Psoas muscle (tissue), 7 donors: ENCODE measurements at regions not wholly inside any gene's neighbourhood (a gene's known extent, or its start where the extent isn't known, plus 50 kb on each side); places are given as distances from the start of the nearest gene placed in this dataset.

Source experiments
- ATAC-seq, 4 donors: fragments of 200-7000 bp; cut with Tn5 transposase; one replicate each; pipeline ENCODE4 v1.9.1; 2020; ENCODE audit warnings: moderate library complexity in 3 of 4, mild to moderate bottlenecking in 2 of 4
- DNase-seq, 2 donors: peaks; one replicate each; pipeline ENCODE4 v3.0.0-alpha.2; 2020
- H3K27ac ChIP-seq: fragments of 200-600 bp; one replicate; pipeline ENCODE4 v1.8.0; 2022
- H3K27me3 ChIP-seq, 3 donors: fragments of 200-600 bp in 1 of 3; one replicate each; pipeline versions ENCODE4 v1.6.1 to v1.8.0; 2013 to 2022; ENCODE audit warnings: low read length in 2 of 3, mild to moderate bottlenecking in 2 of 3, moderate library complexity in 1 of 3; ENCODE audit not compliant: insufficient read depth in 3 of 3
- H3K36me3 ChIP-seq, 2 donors: fragments of 200-600 bp in 1 of 2; one replicate each; pipeline versions ENCODE4 v1.6.1 to v1.8.0; 2013 to 2022; ENCODE audit warnings: low read depth in 1 of 2, mild to moderate bottlenecking in 1 of 2, moderate library complexity in 1 of 2; ENCODE audit not compliant: insufficient read depth in 1 of 2
- H3K4me1 ChIP-seq: fragments of 200-600 bp; one replicate; pipeline ENCODE4 v1.8.0; 2022
- H3K4me3 ChIP-seq: fragments of 200-600 bp; one replicate; pipeline ENCODE4 v1.8.0; 2022; ENCODE audit warnings: mild to moderate bottlenecking
- H3K9me3 ChIP-seq: fragments of 200-600 bp; one replicate; pipeline ENCODE4 v1.8.0; 2022
- CTCF ChIP-seq: fragments of 200-600 bp; IDR thresholded peaks from one replicate; pipeline ENCODE4 v1.8.0; 2022; ENCODE audit warnings: antibody characterized with exemption
- WGBS, 3 donors: extraction: QIAGEN DNeasy Blood & Tissue Kit; methylation state at CpG; one replicate each; pipeline versions ENCODE4 v1.1.6 to v1.1.7; 2013; 5-methylcytosine and 5-hydroxymethylcytosine counted together
- intact Hi-C, 2 donors: fragments of 100-400 bp; cut with DNase I; formaldehyde crosslinking; loops; one replicate each; pipeline versions ENCODE4 v1.11.0 to v1.14.2; 2022
- donor health status: healthy with polysubstance abuse.
- donor health status: DM: no; HTN: no; CAD: no; lungs with moderate emphysema.
- donor health status: Bipolar disorder and iron deficiency.
- donor health status: healthy.
- donor health status: DM: yes; HTN: yes; CAD: no.
- donor health status: DM: no; HTN: no; CAD: no.
- donor health status: DM: yes; HTN: yes; CAD: no.

DNA sequence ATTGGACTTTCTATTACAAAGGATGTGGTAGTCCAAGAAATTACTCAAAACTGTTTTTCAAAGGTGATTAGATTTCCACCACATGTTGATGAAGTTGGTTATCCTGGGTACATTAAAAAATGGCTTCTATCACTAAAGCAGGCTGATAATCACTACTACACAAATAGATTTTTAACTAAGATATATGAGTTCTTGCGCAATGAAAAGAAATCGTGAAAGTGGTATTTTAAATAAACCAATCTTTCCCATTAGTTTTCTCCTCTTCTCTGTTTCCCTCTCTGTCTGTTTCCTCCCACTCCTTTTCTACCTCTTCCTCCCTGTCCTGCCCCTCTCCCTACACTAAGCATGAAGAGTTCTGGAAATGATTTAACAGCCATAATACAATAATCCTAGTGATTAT, 487.9 kb upstream of the CITED2 start:
- H3K9me3 ChIP-seq, result no peaks in the 10 kb centered on the region
- no peak overlapping the region for H3K4me3 ChIP-seq
- WGBS, 3 donors, result 89 to 97% (median 91%) methylated on average over 2 of the region's 2 CpGs
- TF ChIP-seq CTCF, result no peak
- DNase-seq (no peak), ATAC-seq (no peak)
- H3K27ac ChIP-seq, result no peak overlapping the region
- H3K27me3 ChIP-seq, result no peaks in the 10 kb centered on the region
- no peaks in the 10 kb centered on the region for H3K36me3 ChIP-seq
- H3K4me1 ChIP-seq, result no peaks in the 10 kb centered on the region
- intact Hi-C loops, result no loop called here

DNA sequence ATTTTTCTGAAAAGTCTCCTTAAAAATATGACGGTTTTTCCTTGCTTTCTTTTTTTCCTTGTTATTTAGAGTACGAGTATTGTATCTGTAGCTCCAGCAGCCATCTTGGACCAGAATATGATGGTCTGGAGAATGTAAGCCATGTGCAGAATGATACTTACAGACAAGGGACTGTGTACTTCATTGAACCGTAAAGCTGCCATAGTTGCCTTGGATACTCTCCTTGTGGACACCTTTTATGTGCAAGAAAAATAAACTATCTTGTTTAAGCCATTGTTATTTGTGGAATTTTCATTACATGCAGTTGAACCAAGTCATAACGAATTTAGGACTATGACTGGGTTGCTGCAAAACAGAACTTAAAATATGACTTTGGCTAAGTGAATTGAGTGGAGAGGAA, 485.8 kb upstream of the CITED2 start:
- ATAC-seq (no peak), DNase-seq (no peak)
- intact Hi-C loops, result no loop called here

GRCh38 chr6:139858429-139858828, 484.0 kb upstream of the CITED2 start:
- no peak for ATAC-seq
- 63 to 90% (median 66%) methylated on average over 2 of the region's 2 CpGs for WGBS, 3 donors
- H3K4me1 ChIP-seq, result no peaks in the 10 kb centered on the region

More for the DNA sequence above, 485.8 kb upstream of the CITED2 start:
- Histone ChIP-seq H3K4me3 (no peak overlapping the region), H3K27ac (no peak overlapping the region), H3K9me3 (no peaks in the 10 kb centered on the region), H3K27me3 (no peaks in the 10 kb centered on the region), H3K36me3 (no peaks in the 10 kb centered on the region), H3K4me1 (no peaks in the 10 kb centered on the region)
- WGBS, 3 donors, result 91 to 97% (median 94%) methylated on average over 4 of the region's 4 CpGs
- no peak for TF ChIP-seq CTCF

DNA sequence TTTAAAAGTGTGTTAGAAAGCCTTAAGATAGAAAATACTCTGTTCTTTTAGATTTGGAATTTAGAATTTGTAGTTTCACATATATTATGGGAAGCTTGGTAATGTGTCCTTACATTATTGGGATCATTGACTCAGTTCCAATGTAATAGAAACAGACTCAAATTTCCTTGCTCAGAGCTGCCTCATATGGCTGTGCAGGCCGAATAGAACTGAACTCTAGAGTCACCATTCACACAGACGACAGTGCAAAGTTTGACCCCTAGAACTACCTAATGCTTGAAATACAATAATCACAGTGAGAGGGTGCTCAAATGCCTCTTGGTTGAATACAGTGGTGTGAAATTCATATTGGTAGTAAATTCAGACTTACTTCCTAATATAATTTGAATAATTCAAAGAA, 482.7 kb upstream of the CITED2 start:
- H3K36me3 ChIP-seq, result no peaks in the 10 kb centered on the region
- no peak for TF ChIP-seq CTCF
- 19 to 30% (median 23%) methylated on average over 2 of the region's 2 CpGs for WGBS, 3 donors
- ATAC-seq (no peak), DNase-seq (no peak)
- H3K27me3 ChIP-seq, result no peaks in the 10 kb centered on the region
- intact Hi-C loops, result no loop called here
- no peak overlapping the region for H3K27ac ChIP-seq
- H3K4me1 ChIP-seq, result no peaks in the 10 kb centered on the region
- no peaks in the 10 kb centered on the region for H3K9me3 ChIP-seq
- H3K4me3 ChIP-seq, result no peak overlapping the region

More at GRCh38 chr6:139858429-139858828, 484.0 kb upstream of the CITED2 start:
- no peak overlapping the region for H3K4me3 ChIP-seq
- H3K9me3 ChIP-seq, result no peaks in the 10 kb centered on the region
- DNase-seq, result no peak
- TF ChIP-seq CTCF, result no peak
- H3K36me3 ChIP-seq, result no peaks in the 10 kb centered on the region
- intact Hi-C loops, result no loop called here
- no peaks in the 10 kb centered on the region for H3K27me3 ChIP-seq
- H3K27ac ChIP-seq, result no peak overlapping the region

- no peak overlapping the region for H3K4me3 ChIP-seq
- H3K27ac ChIP-seq, result no peak overlapping the region
- intact Hi-C loops, result no loop called here
- no peaks in the 10 kb centered on the region for H3K36me3 ChIP-seq
- DNase-seq (no peak), ATAC-seq (no peak)
- TF ChIP-seq CTCF, result no peak
- 90 to 97% (median 93%) methylated on average over 1 of the region's 1 CpG for WGBS, 3 donors
- no peaks in the 10 kb centered on the region for H3K9me3 ChIP-seq
- no peaks in the 10 kb centered on the region for H3K27me3 ChIP-seq
- H3K4me1 ChIP-seq, result no peaks in the 10 kb centered on the region
These were observed 482.1 kb upstream of the CITED2 start for GRCh38 chr6:139856562-139856961.
